HL-60 (cell line): ENCODE measurements at regions not wholly inside any gene's neighbourhood (a gene's known extent, or its start where the extent isn't known, plus 50 kb on each side); places are given as distances from the start of the nearest gene placed in this dataset.

ENCODE experiments used
- GABPA ChIP-seq: IDR thresholded peaks from 2 replicates; pipeline ENCODE4 v1.6.1; 2012; ENCODE audit warnings: low read depth
- POLR2AphosphoS5 ChIP-seq: IDR thresholded peaks from 2 replicates; pipeline ENCODE4 v1.6.1; 2012; ENCODE audit warnings: low read depth
- SPI1 ChIP-seq: IDR thresholded peaks from 2 replicates; pipeline ENCODE4 v1.6.1; 2012; ENCODE audit warnings: low read depth, mild to moderate bottlenecking, borderline replicate concordance
- TF ChIP-seq, protein P1 (sequence below): IDR thresholded peaks from one replicate; pipeline ENCODE4 v1.5.1; 2011; ENCODE audit warnings: low read length, control low read depth, inconsistent platforms; ENCODE audit not compliant: insufficient read depth

DNA sequence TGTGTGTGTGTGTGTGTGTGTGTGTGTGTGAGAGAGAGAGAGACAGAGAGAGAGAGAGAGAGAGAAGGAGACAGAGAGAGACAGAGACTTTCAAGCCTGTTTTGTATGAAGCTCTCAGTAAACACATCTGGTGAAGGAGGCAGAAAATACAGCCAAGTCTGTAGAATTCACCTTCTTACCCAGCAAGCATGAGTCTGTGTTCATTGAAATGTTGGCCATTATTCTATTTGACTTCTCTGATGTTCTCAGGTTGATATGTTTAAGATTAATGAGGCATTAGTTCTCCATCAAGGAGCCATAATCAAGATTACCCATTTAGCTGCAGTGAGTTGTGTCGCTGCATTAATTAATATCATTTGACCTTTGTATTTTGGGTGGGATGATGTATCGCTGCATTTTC is 895.8 kb upstream of the EEF2KMT start:
- TF ChIP-seq POLR2AphosphoS5 (no peak), GABPA (no peak), SPI1 (no peak)
- TF ChIP-seq, protein P1, sequence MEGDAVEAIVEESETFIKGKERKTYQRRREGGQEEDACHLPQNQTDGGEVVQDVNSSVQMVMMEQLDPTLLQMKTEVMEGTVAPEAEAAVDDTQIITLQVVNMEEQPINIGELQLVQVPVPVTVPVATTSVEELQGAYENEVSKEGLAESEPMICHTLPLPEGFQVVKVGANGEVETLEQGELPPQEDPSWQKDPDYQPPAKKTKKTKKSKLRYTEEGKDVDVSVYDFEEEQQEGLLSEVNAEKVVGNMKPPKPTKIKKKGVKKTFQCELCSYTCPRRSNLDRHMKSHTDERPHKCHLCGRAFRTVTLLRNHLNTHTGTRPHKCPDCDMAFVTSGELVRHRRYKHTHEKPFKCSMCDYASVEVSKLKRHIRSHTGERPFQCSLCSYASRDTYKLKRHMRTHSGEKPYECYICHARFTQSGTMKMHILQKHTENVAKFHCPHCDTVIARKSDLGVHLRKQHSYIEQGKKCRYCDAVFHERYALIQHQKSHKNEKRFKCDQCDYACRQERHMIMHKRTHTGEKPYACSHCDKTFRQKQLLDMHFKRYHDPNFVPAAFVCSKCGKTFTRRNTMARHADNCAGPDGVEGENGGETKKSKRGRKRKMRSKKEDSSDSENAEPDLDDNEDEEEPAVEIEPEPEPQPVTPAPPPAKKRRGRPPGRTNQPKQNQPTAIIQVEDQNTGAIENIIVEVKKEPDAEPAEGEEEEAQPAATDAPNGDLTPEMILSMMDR = no peak
